22Rv1 (cell line): ENCODE measurements at regions not wholly inside any gene's neighbourhood (a gene's known extent, or its start where the extent isn't known, plus 50 kb on each side); places are given as distances from the start of the nearest gene placed in this dataset.

ENCODE experiments used
- H3K27ac ChIP-seq: fragments of 450-650 bp; 2 replicates; pipeline ENCODE4 v1.5.1; 2017
- ZFX ChIP-seq: fragments of 450-650 bp; IDR thresholded peaks from 2 replicates; pipeline ENCODE4 v1.6.1; 2017; ENCODE audit warnings: antibody characterized with exemption, borderline replicate concordance
- TF ChIP-seq, protein P1 (sequence below): fragments of 450-650 bp; IDR thresholded peaks from 2 replicates; pipeline ENCODE4 v1.5.1; 2017; ENCODE audit warnings: mild to moderate bottlenecking

DNA sequence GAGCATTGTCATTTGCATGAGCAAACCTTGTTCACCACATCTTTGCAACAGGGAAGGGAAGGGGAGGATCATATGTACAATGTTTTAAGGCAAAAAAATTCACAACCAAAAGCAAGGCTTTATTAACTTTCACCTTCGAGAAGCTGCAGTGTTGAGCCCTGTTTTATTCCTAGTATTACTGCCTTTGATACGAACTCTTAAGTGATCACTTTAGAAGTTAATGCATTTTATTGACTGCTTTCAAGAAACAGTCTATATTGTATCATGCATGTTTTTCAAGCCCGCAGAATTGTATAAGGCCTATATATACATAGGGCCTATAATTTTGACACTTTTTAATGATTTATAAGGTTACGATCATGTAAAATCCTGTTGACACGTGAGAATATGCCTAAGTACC lies 117.5 kb upstream of the VPREB1 start:
- no peak for TF ChIP-seq ZFX
- TF ChIP-seq, protein P1, sequence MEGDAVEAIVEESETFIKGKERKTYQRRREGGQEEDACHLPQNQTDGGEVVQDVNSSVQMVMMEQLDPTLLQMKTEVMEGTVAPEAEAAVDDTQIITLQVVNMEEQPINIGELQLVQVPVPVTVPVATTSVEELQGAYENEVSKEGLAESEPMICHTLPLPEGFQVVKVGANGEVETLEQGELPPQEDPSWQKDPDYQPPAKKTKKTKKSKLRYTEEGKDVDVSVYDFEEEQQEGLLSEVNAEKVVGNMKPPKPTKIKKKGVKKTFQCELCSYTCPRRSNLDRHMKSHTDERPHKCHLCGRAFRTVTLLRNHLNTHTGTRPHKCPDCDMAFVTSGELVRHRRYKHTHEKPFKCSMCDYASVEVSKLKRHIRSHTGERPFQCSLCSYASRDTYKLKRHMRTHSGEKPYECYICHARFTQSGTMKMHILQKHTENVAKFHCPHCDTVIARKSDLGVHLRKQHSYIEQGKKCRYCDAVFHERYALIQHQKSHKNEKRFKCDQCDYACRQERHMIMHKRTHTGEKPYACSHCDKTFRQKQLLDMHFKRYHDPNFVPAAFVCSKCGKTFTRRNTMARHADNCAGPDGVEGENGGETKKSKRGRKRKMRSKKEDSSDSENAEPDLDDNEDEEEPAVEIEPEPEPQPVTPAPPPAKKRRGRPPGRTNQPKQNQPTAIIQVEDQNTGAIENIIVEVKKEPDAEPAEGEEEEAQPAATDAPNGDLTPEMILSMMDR: no peak
- H3K27ac ChIP-seq: no peak overlapping the region

DNA sequence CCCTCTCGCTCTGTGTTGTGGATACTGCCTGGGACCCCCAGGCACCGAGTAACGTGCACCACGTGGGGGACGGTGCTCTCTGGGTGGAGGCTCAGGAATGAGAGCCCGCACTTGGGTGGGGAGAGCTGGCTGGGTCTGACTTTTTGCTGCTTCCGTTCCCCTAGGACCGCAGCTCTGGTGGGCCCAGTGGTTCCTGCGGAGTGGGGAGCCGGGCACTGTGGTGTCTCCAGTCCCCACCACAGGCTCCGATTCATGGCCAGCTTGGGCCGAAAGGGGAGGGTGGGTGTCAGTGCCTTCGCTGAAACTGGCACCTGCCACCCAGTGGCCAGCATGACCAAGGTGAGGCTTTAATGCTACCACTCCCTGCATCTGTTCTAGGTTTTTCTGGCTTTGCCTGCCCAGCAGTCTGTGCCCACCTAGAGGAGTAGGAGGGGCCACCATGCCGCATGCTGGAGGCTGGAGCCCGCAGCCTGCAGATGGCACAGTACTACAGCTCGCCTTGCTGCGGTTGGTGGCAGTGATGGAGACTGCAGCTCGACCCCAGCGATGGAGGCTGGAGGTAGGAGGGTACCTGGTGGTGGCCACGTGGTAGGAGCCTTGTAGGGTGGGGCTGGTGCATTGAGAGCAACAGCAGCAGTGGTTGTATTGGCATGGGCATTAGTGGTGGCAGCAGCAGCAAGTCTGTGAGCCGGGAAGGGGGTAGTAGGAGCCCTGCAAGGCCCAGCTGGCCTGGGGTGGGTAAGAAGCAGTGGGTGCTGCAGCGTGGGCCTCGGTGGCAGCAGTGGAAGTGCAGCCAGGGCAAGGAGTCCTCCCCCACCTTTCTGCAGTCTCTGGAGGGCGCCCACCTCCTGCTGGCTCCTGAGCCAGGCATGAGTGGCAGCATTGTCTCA lies 118.8 kb upstream of the VPREB1 start:
- TF ChIP-seq, protein P1: peak; percentile 9; the same call in 1 of the 2 replicates
- no peak for TF ChIP-seq ZFX
- H3K27ac ChIP-seq: no peak overlapping the region

DNA sequence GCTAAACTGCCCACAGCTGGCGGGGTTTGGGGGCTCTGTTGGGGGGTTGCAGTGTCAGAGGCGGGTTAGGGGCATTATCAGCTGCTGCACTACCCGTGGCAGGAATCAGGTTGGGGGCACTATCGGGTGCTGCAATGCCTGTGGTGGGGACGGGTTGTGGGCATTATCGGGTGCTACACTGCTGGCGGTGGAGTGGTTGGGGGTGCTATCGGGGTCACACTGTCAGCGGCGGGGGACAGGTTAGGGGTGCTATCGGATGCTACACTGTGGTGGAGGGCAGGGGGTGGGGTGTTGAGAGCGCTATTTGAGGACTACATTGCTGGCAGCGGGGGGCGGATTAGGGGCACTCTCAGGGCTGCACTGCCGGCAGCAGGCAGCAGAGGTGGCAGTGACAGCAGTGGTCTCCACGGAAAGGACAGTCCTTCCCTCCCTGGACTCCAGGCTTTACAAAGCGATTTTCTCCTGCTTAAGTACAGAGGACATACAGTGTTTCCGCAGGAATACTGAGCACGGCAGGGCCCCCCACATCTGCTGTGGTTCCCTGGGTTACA lies 119.5 kb upstream of the VPREB1 start:
- no peak overlapping the region for H3K27ac ChIP-seq
- TF ChIP-seq ZFX: no peak
- TF ChIP-seq, protein P1: no peak

DNA sequence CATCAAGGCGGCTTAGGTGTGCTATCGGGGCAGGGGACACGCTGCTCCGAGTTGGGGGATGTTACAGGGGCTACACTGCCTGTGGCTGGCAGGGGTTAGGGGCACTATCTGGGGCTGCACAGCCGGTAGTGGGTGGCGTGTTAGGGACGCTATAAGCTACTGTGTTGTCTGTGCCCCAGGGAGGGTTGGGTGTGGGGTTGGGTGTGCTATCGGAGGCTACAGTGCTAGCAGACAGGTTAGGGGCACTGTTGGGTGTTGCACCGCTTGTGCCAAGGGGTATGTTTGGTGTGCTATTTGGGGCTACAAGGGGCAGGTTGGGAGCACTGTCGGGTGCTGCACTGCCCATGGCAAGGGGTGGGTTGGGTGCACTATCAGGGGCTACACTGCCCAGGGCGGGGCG lies 120.2 kb upstream of the VPREB1 start:
- TF ChIP-seq, protein P1: no peak
- TF ChIP-seq ZFX: no peak
- H3K27ac ChIP-seq: peak overlapping the region; percentile 72

DNA sequence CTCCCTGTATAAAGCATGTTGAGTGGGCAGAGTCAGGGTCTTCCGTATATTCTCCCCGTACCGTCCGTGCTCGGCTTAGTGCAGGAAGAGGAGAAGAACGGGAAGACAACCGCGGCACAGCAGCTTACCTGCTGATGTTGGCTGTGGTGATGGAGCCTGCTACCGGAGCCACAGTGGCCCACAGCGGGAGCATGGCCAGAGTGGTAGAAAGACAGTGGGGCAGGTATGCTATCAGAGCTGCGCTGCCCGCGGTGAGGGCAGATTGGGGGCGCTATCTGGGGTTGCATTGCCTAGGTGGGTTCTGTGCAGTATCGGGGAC lies 120.7 kb upstream of the VPREB1 start:
- H3K27ac ChIP-seq: peak overlapping the region; percentile 72
- TF ChIP-seq ZFX: no peak
- TF ChIP-seq, protein P1: no peak; the same call in 1 of the 2 replicates

DNA sequence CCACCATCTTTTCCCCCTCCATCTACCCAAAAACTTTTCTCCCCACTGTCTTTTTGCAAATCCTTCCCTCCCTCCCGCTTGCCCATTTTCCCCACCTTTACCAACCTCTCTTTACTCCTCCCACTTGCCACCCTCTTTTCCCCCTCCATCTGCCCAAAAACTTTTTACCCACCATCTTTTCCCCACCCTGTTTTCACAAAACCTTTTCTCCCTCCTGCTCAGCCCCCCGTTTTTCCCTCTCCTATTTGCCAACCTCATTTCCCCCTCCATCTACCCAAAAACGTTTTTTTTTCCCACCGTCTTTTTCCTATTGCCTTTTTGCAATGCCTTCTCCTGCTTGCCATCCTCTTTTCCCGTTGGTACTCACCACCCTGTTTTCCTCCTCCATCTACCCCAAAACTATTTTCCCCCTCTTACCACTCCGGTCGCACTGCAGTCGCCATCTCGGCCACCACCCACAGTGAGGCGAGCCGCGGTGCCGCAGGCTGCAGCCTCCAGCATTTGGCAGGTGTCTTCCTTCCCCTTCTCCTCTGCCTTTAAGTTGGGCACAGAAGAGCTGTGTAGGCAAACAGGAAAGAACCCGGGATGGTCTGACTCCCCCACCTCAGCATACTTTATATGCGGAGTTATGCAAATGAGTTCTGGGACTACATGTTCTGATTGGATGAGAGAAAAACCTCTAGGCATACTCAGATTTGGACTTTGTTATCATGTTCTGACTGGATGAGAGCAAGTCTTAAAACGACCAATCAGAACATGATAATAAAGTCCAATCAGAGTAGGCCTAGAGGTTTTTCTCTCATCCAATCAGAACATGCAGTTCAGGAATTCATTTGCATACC lies 121.2 kb upstream of the VPREB1 start:
- TF ChIP-seq, protein P1: no peak
- TF ChIP-seq ZFX: no peak
- H3K27ac ChIP-seq: peak overlapping the region; percentile 72
